ENCODE measurements at regions not wholly inside any gene's neighbourhood (a gene's known extent, or its start where the extent isn't known, plus 50 kb on each side); places are given as distances from the start of the nearest gene placed in this dataset.

- Histone ChIP-seq H3K36me3 (ENCODE audit: control insufficient read depth in 1 of 2, insufficient read depth in 2 of 2, low read length in 2 of 2) (no peaks in the 10 kb centered on the region), H3K27me3 (ENCODE audit: control insufficient read depth in 1 of 2, insufficient read depth in 2 of 2, low read length in 2 of 2) (no peaks in the 10 kb centered on the region)
Observed at GRCh38 chr18:78087338-78087737, 837.7 kb downstream of the GALR1 start.

GRCh38 chr18:78090584-78090983, 840.9 kb downstream of the GALR1 start:
- Histone ChIP-seq H3K4me3 (ENCODE audit: low read depth in 1 of 2, low read length in 2 of 2) (no peak overlapping the region), H3K9me3 (ENCODE audit: control insufficient read depth in 1 of 2, low read length in 2 of 2) (peaks cover 0 to 6% of the 10 kb centered on the region in 2 donors), H3K36me3 (ENCODE audit: control insufficient read depth in 1 of 2, insufficient read depth in 2 of 2, low read length in 2 of 2) (no peaks in the 10 kb centered on the region), H3K27ac (ENCODE audit: low read depth, low read length) (no peak overlapping the region), H3K9ac (ENCODE audit: low read depth in 1 of 2, low read length in 2 of 2) (no peak overlapping the region), H3K4me1 (ENCODE audit: control insufficient read depth in 1 of 2, insufficient read depth in 2 of 2, low read length in 2 of 2) (no peaks in the 10 kb centered on the region), H3K27me3 (ENCODE audit: control insufficient read depth in 1 of 2, insufficient read depth in 2 of 2, low read length in 2 of 2) (no peaks in the 10 kb centered on the region)

More at GRCh38 chr18:78087338-78087737, 837.7 kb downstream of the GALR1 start:
- H3K9ac ChIP-seq (ENCODE audit: low read depth in 1 of 2, low read length in 2 of 2), result no peak overlapping the region
- H3K4me1 ChIP-seq (ENCODE audit: control insufficient read depth in 1 of 2, insufficient read depth in 2 of 2, low read length in 2 of 2), result no peaks in the 10 kb centered on the region
- no peak overlapping the region for H3K27ac ChIP-seq (ENCODE audit: low read depth, low read length)
- H3K4me3 ChIP-seq (ENCODE audit: low read depth in 1 of 2, low read length in 2 of 2), result no peak overlapping the region
- H3K9me3 ChIP-seq (ENCODE audit: control insufficient read depth in 1 of 2, low read length in 2 of 2), result peaks cover 0 to 6% of the 10 kb centered on the region in 2 donors

- no peaks in the 10 kb centered on the region for H3K4me1 ChIP-seq (ENCODE audit: control insufficient read depth in 1 of 2, insufficient read depth in 2 of 2, low read length in 2 of 2)
- H3K36me3 ChIP-seq (ENCODE audit: control insufficient read depth in 1 of 2, insufficient read depth in 2 of 2, low read length in 2 of 2), result no peaks in the 10 kb centered on the region
- peaks cover 0 to 5% of the 10 kb centered on the region in 2 donors for H3K9me3 ChIP-seq (ENCODE audit: control insufficient read depth in 1 of 2, low read length in 2 of 2)
- H3K9ac ChIP-seq (ENCODE audit: low read depth in 1 of 2, low read length in 2 of 2), result no peak overlapping the region
- H3K27ac ChIP-seq (ENCODE audit: low read depth, low read length), result no peak overlapping the region
- no peak overlapping the region for H3K4me3 ChIP-seq (ENCODE audit: low read depth in 1 of 2, low read length in 2 of 2)
- H3K27me3 ChIP-seq (ENCODE audit: control insufficient read depth in 1 of 2, insufficient read depth in 2 of 2, low read length in 2 of 2), result no peaks in the 10 kb centered on the region
Observed at GRCh38 chr18:78092901-78093300, 843.3 kb downstream of the GALR1 start.

GRCh38 chr18:78099979-78100588, 850.4 kb downstream of the GALR1 start:
- no peaks in the 10 kb centered on the region for H3K27me3 ChIP-seq (ENCODE audit: control insufficient read depth in 1 of 2, insufficient read depth in 2 of 2, low read length in 2 of 2)
- H3K9ac ChIP-seq (ENCODE audit: low read depth in 1 of 2, low read length in 2 of 2), result no peak overlapping the region
- H3K4me3 ChIP-seq (ENCODE audit: low read depth in 1 of 2, low read length in 2 of 2), result no peak overlapping the region
- H3K27ac ChIP-seq (ENCODE audit: low read depth, low read length), result no peak overlapping the region
- no peaks in the 10 kb centered on the region for H3K4me1 ChIP-seq (ENCODE audit: control insufficient read depth in 1 of 2, insufficient read depth in 2 of 2, low read length in 2 of 2)
- H3K9me3 ChIP-seq (ENCODE audit: control insufficient read depth in 1 of 2, low read length in 2 of 2), result peaks cover 0 to 13% of the 10 kb centered on the region in 2 donors
- H3K36me3 ChIP-seq (ENCODE audit: control insufficient read depth in 1 of 2, insufficient read depth in 2 of 2, low read length in 2 of 2), result no peaks in the 10 kb centered on the region

GRCh38 chr18:78101091-78101490, 851.4 kb downstream of the GALR1 start:
- Histone ChIP-seq H3K27ac (ENCODE audit: low read depth, low read length) (no peak overlapping the region), H3K9ac (ENCODE audit: low read depth in 1 of 2, low read length in 2 of 2) (no peak overlapping the region), H3K27me3 (ENCODE audit: control insufficient read depth in 1 of 2, insufficient read depth in 2 of 2, low read length in 2 of 2) (no peaks in the 10 kb centered on the region), H3K36me3 (ENCODE audit: control insufficient read depth in 1 of 2, insufficient read depth in 2 of 2, low read length in 2 of 2) (no peaks in the 10 kb centered on the region), H3K9me3 (ENCODE audit: control insufficient read depth in 1 of 2, low read length in 2 of 2) (peaks cover 0 to 13% of the 10 kb centered on the region in 2 donors), H3K4me1 (ENCODE audit: control insufficient read depth in 1 of 2, insufficient read depth in 2 of 2, low read length in 2 of 2) (no peaks in the 10 kb centered on the region), H3K4me3 (ENCODE audit: low read depth in 1 of 2, low read length in 2 of 2) (no peak overlapping the region)

GRCh38 chr18:78102135-78102534, 852.5 kb downstream of the GALR1 start:
- Histone ChIP-seq H3K4me1 (ENCODE audit: control insufficient read depth in 1 of 2, insufficient read depth in 2 of 2, low read length in 2 of 2) (no peaks in the 10 kb centered on the region), H3K4me3 (ENCODE audit: low read depth in 1 of 2, low read length in 2 of 2) (no peak overlapping the region), H3K27me3 (ENCODE audit: control insufficient read depth in 1 of 2, insufficient read depth in 2 of 2, low read length in 2 of 2) (no peaks in the 10 kb centered on the region), H3K36me3 (ENCODE audit: control insufficient read depth in 1 of 2, insufficient read depth in 2 of 2, low read length in 2 of 2) (no peaks in the 10 kb centered on the region), H3K27ac (ENCODE audit: low read depth, low read length) (no peak overlapping the region), H3K9ac (ENCODE audit: low read depth in 1 of 2, low read length in 2 of 2) (no peak overlapping the region), H3K9me3 (ENCODE audit: control insufficient read depth in 1 of 2, low read length in 2 of 2) (peaks cover 0 to 11% of the 10 kb centered on the region in 2 donors)

- Histone ChIP-seq H3K4me3 (ENCODE audit: low read depth in 1 of 2, low read length in 2 of 2) (no peak overlapping the region), H3K27me3 (ENCODE audit: control insufficient read depth in 1 of 2, insufficient read depth in 2 of 2, low read length in 2 of 2) (no peaks in the 10 kb centered on the region), H3K4me1 (ENCODE audit: control insufficient read depth in 1 of 2, insufficient read depth in 2 of 2, low read length in 2 of 2) (no peaks in the 10 kb centered on the region), H3K27ac (ENCODE audit: low read depth, low read length) (no peak overlapping the region), H3K9ac (ENCODE audit: low read depth in 1 of 2, low read length in 2 of 2) (no peak overlapping the region), H3K9me3 (ENCODE audit: control insufficient read depth in 1 of 2, low read length in 2 of 2) (peaks cover 0 to 18% of the 10 kb centered on the region in 2 donors), H3K36me3 (ENCODE audit: control insufficient read depth in 1 of 2, insufficient read depth in 2 of 2, low read length in 2 of 2) (no peaks in the 10 kb centered on the region)
Observed at GRCh38 chr18:78105611-78106010, 856.0 kb downstream of the GALR1 start.

GRCh38 chr18:78106946-78107345, 857.3 kb downstream of the GALR1 start:
- no peaks in the 10 kb centered on the region for H3K27me3 ChIP-seq (ENCODE audit: control insufficient read depth in 1 of 2, insufficient read depth in 2 of 2, low read length in 2 of 2)
- H3K9me3 ChIP-seq (ENCODE audit: control insufficient read depth in 1 of 2, low read length in 2 of 2), result peaks cover 0 to 14% of the 10 kb centered on the region in 2 donors
- no peak overlapping the region for H3K9ac ChIP-seq (ENCODE audit: low read depth in 1 of 2, low read length in 2 of 2)
- H3K4me1 ChIP-seq (ENCODE audit: control insufficient read depth in 1 of 2, insufficient read depth in 2 of 2, low read length in 2 of 2), result no peaks in the 10 kb centered on the region
- H3K36me3 ChIP-seq (ENCODE audit: control insufficient read depth in 1 of 2, insufficient read depth in 2 of 2, low read length in 2 of 2), result no peaks in the 10 kb centered on the region
- H3K27ac ChIP-seq (ENCODE audit: low read depth, low read length), result no peak overlapping the region
- no peak overlapping the region for H3K4me3 ChIP-seq (ENCODE audit: low read depth in 1 of 2, low read length in 2 of 2)

- no peak overlapping the region for H3K4me3 ChIP-seq (ENCODE audit: low read depth in 1 of 2, low read length in 2 of 2)
- H3K27ac ChIP-seq (ENCODE audit: low read depth, low read length), result no peak overlapping the region
- H3K36me3 ChIP-seq (ENCODE audit: control insufficient read depth in 1 of 2, insufficient read depth in 2 of 2, low read length in 2 of 2), result no peaks in the 10 kb centered on the region
- H3K9ac ChIP-seq (ENCODE audit: low read depth in 1 of 2, low read length in 2 of 2), result no peak overlapping the region
- peaks cover 0 to 14% of the 10 kb centered on the region in 2 donors for H3K9me3 ChIP-seq (ENCODE audit: control insufficient read depth in 1 of 2, low read length in 2 of 2)
- no peaks in the 10 kb centered on the region for H3K27me3 ChIP-seq (ENCODE audit: control insufficient read depth in 1 of 2, insufficient read depth in 2 of 2, low read length in 2 of 2)
- no peaks in the 10 kb centered on the region for H3K4me1 ChIP-seq (ENCODE audit: control insufficient read depth in 1 of 2, insufficient read depth in 2 of 2, low read length in 2 of 2)
Observed at GRCh38 chr18:78107363-78107762, 857.7 kb downstream of the GALR1 start.

- H3K27me3 ChIP-seq (ENCODE audit: control insufficient read depth in 1 of 2, insufficient read depth in 2 of 2, low read length in 2 of 2), result no peaks in the 10 kb centered on the region
- no peak overlapping the region for H3K27ac ChIP-seq (ENCODE audit: low read depth, low read length)
- H3K4me3 ChIP-seq (ENCODE audit: low read depth in 1 of 2, low read length in 2 of 2), result no peak overlapping the region
- no peak overlapping the region for H3K9ac ChIP-seq (ENCODE audit: low read depth in 1 of 2, low read length in 2 of 2)
- no peaks in the 10 kb centered on the region for H3K4me1 ChIP-seq (ENCODE audit: control insufficient read depth in 1 of 2, insufficient read depth in 2 of 2, low read length in 2 of 2)
- peaks cover 0 to 18% of the 10 kb centered on the region in 2 donors for H3K9me3 ChIP-seq (ENCODE audit: control insufficient read depth in 1 of 2, low read length in 2 of 2)
- no peaks in the 10 kb centered on the region for H3K36me3 ChIP-seq (ENCODE audit: control insufficient read depth in 1 of 2, insufficient read depth in 2 of 2, low read length in 2 of 2)
Observed at GRCh38 chr18:78108554-78108953, 858.9 kb downstream of the GALR1 start.

All from duodenal mucosa (tissue), 2 donors.